HG02610 (cell line): ENCODE measurements at regions not wholly inside any gene's neighbourhood (a gene's known extent, or its start where the extent isn't known, plus 50 kb on each side); places are given as distances from the start of the nearest gene placed in this dataset.

Experiments
- ATAC-seq: cut with Tn5 transposase; IDR thresholded peaks from one replicate; pipeline ENCODE4 v1.9.1; 2021; ENCODE audit warnings: mild to moderate bottlenecking, moderate library complexity; ENCODE audit not compliant: unreplicated experiment

GRCh38 chr2:120473522-120474271 lies 127.8 kb downstream of the INHBB start:
- ATAC-seq: no peak

DNA sequence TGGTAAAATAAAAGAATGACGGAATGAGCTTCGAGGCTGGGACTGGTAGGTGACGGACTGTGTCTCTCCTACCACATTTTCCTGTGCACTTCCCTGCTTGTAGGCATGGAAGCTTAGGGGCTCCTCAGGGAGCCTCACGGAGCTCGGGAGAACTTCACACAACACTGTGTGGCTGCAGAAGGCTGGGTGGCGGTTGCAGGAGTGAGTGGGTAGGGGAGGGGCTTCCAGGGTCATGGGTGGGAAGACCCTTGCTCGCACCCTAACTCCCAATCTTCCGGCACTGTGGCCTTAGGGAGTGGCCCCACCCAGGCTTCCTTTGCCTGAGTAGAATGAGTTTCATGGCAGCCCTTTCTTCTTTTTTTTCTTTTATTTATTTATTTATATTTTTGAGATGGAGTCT lies 128.6 kb downstream of the INHBB start:
- no peak for ATAC-seq

- no peak for ATAC-seq
Observed at GRCh38 chr2:120476141-120476540, 130.2 kb downstream of the INHBB start.

GRCh38 chr2:120477198-120477597 lies 131.3 kb downstream of the INHBB start:
- no peak for ATAC-seq

- no peak for ATAC-seq
Observed at GRCh38 chr2:120477831-120478481, 132.0 kb downstream of the INHBB start.

DNA sequence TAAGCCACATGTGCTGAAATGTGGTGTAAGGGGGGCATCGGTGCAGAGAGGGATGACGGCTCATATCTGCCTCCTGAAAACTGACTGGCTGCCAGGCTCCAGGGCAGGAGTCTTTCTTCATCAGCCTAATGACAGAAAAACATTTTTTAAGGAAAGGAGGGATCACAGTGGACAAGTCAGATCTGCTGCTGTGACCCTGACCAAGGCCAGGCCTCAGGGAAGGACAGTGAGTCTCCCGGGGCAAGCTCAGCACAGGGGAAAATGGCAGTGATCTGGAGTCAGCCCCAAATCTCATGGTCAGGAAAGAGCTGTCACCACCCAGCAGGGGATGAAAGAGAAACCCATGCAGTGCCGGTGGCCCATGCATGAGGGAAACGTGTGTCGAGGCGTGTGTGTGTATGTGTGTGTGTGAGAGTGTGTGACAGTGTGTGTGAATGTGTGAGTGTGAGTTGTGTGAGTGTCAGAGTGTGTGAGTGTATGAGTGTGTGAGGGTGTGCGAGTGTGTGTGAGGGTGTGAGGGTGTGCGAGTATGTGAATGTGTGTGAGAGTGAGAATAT lies 134.5 kb downstream of the INHBB start:
- no peak for ATAC-seq

GRCh38 chr2:120480903-120481445 lies 135.0 kb downstream of the INHBB start:
- ATAC-seq: no peak

DNA sequence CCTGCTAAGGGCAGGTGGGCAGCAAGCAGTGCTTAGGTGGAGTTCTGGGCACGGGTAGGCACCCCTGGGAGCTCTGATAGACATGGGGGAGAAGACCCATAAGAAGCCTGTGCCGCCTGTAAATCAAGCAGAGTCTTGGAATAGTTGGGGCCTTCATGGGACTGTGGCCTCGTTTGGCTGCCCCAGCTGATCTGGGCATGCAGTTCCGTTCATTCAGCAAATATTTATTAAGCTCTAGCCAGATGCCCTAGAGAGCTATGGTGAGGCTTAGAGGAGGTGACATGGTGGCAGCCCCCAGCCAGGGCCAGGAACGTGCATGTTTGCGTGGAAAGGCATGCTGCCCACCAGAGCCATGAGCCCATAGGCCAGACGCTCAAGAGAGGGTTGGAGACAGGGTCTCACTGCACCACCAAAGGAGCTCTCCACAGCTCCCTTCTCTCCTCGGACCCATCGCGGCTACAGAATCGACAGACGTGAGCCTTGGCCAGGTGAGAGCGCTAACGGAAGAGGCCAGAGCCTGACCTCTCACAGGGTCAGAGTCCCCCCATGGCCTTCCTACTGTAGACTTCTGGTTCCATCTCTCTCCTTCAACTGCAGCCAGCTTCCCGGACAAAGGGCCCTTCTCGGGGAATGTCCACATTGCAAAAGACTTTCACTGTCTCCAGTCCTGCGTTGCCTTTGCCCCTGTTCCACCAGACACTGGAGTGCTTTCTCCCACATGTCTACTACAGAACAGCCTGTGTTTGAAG lies 135.7 kb downstream of the INHBB start:
- no peak for ATAC-seq

DNA sequence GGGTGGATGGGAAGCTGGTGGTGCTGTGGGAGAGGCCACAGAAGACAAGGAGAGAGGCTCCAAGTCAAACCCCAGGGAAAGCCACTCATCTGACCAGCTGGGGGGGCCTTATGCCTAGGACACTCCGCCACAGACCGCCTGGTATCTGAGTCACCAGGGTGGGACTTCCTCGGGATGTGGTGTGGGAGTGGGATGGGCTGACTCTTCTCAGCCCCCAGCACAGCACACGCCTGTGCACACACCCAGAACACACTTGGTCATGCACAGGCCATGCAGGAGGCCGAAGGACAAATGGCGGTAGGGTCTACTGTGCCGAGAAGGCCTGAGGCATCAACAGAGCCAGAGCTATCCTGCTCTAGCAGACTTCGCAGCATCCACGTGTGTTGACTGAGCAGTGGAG lies 136.4 kb downstream of the INHBB start:
- ATAC-seq: no peak

DNA sequence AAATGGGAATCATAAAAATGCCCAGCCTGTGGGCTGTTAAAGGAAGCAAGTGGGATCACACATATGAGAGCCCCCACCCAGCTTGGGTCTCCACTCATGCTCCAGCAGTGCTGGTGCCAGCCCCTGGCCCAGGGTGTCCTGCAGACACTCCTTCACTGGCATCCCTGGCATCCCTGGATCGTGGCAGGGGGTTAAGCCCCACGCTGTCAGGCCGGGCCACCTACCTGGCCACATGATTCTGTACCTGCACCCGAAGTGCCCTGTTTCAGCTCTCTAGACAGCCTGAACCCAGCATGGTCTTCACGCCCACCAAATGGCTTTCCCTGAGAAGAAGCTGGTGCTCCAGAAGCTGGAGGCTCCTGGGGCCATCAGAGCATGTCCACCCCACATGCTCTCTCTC lies 137.4 kb downstream of the INHBB start:
- ATAC-seq: no peak

DNA sequence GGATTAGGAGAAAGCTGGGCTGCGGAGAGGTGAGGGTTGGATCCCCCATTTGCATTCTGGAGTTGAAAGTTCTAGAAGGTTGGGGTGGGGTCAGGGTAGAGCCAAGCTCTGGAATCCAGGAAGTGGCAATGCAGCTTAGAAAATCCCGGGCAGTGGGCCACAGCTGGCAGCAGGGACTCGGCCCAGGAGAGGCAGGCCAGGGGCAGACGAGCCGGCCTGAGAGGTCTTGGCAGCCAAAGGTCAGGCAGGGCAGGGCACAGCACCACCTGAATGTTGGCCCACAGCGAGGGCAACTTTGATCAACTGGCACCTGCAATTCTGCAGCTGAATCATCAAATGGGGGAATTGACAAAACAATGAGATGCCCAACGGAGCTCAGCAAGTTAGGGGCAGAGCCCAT lies 139.2 kb downstream of the INHBB start:
- ATAC-seq: no peak

- ATAC-seq: no peak
Observed at GRCh38 chr2:120486441-120486840, 140.5 kb downstream of the INHBB start.

- no peak for ATAC-seq
Observed at GRCh38 chr2:120486946-120487345, 141.0 kb downstream of the INHBB start.

DNA sequence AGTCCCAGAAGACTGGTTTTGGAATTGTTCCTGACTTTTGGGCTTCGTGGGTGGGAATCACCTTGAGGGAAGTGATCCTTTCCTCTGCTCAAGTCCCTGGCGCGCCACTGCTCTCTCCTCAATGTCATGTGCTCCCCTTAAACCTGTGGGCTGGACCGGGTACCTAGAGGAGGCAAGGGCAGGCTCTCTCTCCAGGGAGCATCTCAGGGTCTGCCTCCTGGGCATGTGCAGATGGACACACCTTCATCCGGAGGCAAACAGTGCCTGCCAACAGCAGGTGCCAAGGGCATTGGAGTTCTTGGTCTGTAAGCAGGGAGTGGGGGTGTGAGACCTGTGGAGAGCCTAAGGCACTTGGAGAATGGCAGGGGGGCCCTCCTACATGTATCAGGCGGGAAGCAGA lies 142.6 kb downstream of the INHBB start:
- no peak for ATAC-seq

GRCh38 chr2:120489023-120489422 lies 143.1 kb downstream of the INHBB start:
- ATAC-seq: no peak

DNA sequence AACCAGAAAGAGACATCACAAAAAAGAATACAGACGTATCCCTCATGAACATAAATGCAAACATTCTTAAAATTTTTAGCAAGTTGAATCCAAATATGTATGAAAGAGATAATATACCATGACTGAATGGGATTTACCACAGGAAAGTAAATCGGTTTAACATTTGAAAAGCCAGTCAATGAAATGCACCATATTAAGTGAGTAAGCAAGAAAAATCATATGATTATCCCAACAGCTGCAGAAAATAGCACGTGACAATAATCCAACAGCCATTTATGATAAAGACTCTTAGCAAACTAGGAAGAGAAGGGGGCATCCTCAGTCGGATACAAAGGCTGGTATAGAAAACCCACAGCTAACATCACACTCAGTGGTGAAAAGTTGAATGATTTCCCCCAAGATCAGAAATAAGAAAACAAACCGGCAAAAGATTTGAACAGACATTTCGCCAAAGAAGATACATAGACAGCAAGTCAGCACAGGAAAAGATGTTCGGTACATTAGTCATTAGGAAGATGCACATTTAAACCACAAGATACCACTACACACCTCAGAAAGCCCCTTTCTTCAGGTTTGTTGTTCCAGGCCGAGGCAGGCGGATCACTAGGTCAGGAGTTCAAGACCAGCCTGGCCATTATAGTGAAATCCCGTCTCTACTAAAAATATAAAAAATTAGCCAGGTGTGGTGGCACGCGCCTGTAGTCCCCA lies 144.3 kb downstream of the INHBB start:
- ATAC-seq: no peak

GRCh38 chr2:120491111-120491625 lies 145.2 kb downstream of the INHBB start:
- no peak for ATAC-seq

DNA sequence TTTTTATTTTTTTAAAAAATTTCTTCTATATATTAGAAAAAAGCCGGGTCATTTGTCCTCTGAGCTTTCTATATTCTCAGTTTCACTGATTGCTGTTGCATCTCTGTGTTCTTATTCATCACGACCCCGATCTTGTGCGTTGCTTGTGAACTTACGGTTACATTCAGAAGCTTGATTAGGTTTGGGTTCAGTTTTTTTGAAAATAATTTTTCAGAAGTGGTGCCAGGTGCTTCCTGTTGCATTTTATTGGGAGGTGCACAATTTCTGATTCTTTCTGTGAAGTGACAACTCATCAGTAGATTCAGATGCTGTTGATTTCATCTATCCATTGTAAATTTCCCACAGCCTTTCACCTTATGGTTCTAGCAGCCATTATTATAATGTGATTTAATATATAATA lies 147.3 kb downstream of the INHBB start:
- ATAC-seq: no peak

DNA sequence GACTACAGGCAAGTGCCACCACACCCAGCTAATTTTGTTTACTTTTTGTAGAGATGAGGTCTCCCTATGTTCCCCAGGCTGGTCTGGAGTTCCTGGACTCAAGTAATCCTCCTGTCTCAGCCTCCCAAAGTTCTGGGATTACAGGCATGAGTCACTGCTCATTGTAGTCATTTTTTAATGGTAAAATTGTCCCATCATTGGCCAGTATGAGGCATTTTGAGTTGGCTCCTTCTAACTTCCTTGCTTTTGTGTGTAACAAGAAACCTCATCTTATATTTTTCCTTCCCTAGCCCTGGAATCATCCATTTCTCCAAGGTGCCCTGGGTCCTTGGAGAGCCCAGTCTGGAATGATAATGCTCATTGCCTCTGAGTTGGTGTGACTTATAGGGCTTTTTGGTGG lies 148.5 kb downstream of the INHBB start:
- ATAC-seq: no peak

DNA sequence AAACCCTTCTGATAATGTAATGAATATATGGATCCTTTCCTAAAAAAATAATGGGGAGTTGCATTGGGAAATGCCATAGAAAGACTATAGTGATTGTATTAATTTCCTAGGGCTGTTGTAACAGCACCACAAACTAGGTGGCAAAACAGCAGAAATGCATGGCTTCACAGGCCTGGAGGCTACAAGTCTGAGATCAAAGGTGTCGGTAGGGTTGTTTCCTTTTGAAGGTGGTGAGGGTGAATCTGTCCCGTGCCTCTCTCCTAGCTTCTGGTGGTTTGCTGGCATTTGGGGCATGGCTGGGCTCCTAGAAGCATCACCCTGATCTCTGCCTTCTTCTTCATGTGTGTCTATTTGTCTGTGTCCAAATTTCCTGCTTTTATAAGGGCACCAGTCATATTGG lies 149.7 kb downstream of the INHBB start:
- no peak for ATAC-seq

GRCh38 chr2:120496235-120496634 lies 150.3 kb downstream of the INHBB start:
- no peak for ATAC-seq
